ENCODE measurements at regions not wholly inside any gene's neighbourhood (a gene's known extent, or its start where the extent isn't known, plus 50 kb on each side); places are given as distances from the start of the nearest gene placed in this dataset.
"Not testable (repeated sequence)": the region's sequence is repeated elsewhere in the genome, so short reads cannot be mapped to it uniquely, and the experiment has no call there.

DNA sequence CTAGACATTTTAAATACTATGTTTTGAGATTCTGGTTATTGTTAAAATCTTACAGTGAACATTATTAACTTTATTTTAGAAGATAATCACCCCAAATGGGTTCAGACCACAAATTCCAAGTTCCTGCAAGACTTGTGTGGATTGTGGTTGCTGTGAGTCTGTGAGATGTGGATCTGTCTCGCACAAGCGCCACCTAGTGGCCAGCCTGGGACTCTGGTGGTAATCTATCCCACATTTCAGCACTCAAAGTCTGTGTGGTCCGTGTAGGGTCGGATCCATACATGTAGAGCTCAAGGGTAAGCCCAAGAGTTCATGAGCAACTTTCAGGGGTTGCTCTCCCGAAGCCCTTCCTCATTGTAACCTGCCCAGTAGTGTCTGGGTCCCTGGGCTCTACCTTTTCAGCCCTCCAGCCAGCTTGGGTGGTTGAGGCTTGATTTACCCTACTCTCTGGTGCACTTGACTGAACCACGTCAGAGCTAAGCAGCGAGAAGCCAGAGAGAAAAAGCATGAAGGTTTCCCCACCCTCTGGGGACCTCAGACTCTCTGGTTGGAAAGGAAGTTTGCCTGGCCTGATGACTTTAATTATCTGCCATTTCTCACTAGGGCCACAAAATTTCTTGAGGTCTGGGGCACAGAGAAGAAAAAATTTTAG, 129.2 kb downstream of the ARHGAP11B start:
- H3K4me3 ChIP-seq (ENCODE audit: low read depth, low read length), result not testable (repeated sequence)

DNA sequence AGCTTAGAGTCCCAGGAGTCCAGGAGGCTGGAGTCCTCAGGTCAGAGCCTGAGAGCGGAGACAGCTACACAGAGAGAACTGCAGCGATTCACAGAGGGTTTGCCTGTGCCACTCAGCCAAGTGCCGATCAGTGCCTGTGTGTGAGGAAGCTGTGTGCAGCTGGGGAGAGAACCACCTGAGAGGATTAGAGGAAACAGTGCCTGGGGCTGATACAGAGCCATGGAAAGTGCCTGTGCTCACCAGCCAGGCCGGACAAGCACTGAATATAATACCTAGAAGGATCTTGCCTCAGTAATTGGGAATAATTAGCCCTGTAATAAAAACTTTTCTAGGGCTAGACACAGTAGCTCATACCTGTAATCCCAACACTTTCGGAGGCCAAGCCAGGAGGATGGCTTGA, 134.7 kb downstream of the ARHGAP11B start:
- H3K4me3 ChIP-seq (ENCODE audit: low read depth, low read length), result not testable (repeated sequence)

DNA sequence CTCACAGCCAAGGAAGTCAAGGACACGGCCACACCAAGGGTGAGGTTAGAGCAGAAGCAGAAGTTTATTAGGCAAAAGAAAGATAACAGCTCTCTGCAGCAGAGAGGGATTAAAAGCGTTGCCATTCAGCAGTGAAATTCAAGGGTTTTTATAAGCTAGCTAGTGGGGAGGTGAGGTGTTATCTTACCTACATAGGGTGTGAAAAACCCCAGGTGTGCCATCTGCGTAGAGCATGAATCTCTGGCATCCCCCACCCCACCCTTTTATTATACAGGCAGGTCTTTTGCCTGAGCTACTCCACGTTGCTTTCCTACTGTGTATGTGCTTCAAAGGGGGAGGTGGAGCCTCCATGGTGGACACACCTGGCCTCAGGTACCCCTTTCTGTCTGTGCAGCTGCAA, 135.4 kb downstream of the ARHGAP11B start:
- not testable (repeated sequence) for H3K4me3 ChIP-seq (ENCODE audit: low read depth, low read length)

DNA sequence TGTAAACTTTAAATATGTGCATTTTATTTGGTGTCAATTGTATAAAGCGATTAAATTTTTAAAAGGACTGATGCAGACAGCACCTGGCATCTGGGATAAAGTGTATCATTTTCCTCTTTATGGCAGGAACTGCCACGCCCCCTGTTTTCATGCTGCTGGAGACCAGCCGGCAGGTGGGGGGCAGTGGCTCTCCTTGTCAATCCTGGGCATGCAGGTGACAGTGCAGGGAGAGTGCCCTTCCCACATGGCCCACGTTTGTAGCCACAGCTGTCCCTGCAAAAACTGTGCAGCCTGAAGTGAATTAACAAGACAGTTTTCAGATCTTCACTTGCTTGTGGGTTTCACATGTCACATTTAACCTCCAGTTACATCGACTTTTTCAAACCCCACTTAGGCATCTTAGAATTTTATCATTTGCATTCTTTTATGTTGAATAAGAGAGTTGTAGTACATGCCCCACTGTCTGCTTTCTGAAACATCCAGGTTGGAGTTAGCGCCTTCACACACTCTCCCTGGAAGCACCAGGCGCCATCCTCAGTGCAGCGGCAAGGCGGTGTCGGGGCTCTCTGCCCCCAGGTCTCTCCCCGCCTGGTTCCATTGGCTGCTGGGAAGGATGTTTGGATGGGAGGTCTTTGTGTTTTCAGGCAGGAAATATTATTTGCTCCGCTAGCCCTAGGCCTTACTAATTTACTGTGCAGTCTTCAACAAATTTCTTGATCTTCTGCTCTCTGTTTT, 134.2 kb upstream of the FAN1 start:
- not testable (repeated sequence) for H3K4me3 ChIP-seq (ENCODE audit: low read depth, low read length)

DNA sequence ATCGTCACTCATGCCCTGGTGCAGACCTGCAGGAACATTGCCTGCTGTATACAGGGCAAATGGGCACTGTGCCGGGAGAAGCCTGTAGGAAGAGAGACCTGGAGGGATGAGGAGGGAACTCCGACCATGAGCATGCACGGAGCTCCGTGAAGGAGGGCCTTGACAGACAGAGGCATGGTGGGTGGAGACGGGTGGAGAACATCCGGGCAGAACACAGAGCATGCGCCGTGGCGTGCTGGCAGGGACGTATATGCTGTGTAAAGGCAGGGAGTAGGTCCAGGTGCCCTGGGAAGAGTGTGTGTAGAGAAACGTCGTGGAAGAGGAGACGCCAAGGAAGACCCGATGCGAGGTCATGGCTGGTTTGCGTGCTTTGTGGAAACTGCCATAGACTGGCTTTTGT, 133.0 kb upstream of the FAN1 start:
- TF ChIP-seq, protein P1, sequence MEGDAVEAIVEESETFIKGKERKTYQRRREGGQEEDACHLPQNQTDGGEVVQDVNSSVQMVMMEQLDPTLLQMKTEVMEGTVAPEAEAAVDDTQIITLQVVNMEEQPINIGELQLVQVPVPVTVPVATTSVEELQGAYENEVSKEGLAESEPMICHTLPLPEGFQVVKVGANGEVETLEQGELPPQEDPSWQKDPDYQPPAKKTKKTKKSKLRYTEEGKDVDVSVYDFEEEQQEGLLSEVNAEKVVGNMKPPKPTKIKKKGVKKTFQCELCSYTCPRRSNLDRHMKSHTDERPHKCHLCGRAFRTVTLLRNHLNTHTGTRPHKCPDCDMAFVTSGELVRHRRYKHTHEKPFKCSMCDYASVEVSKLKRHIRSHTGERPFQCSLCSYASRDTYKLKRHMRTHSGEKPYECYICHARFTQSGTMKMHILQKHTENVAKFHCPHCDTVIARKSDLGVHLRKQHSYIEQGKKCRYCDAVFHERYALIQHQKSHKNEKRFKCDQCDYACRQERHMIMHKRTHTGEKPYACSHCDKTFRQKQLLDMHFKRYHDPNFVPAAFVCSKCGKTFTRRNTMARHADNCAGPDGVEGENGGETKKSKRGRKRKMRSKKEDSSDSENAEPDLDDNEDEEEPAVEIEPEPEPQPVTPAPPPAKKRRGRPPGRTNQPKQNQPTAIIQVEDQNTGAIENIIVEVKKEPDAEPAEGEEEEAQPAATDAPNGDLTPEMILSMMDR (IDR thresholded peaks at IDR 0.05; ENCODE audit: low read depth, low read length), result no peak
- H3K4me3 ChIP-seq (ENCODE audit: low read depth, low read length), result no peak overlapping the region

DNA sequence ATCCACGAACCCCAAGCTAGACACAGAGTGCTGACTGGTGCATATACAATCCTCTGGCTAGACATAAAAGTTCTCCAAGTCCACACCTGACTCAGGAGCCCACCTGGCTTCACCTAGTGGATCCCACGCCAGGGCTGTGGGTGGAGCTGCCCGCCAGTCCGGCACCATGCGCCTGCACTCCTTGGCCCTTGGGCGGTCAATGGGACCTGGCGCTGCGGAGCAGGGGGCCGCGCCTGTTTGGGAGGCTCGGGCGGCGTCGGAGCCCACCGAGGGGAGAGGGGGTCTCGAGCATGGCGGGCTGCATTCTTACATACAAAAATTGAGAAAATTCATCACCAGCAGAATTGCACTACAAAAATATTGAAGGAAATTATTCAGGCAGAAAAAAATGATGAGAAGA, 120.7 kb upstream of the FAN1 start:
- TF ChIP-seq, protein P1 (IDR thresholded peaks at IDR 0.05; ENCODE audit: low read depth, low read length), result no peak
- no peak overlapping the region for H3K4me3 ChIP-seq (ENCODE audit: low read depth, low read length)

DNA sequence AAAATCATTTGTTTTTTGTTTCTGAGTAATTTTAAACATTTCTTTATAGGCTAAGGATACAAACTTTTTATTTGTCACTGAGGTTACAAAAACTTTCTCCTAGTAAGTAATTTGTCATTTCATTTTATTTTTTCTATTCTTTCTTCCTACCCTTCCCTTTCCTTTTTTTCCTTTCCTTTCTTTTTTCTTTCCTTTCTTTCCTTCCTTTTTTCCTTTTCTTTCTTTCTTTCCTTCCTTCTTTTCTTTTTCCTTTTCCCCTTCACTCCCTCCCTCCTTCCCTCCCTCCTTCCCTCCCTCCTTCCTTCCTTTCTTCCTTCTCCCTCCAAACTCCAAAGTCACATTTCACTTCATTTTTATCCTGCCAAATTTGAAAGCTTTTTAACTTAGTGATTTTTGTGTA, 115.1 kb upstream of the FAN1 start:
- TF ChIP-seq, protein P1 (IDR thresholded peaks at IDR 0.05; ENCODE audit: low read depth, low read length), result no peak
- no peak overlapping the region for H3K4me3 ChIP-seq (ENCODE audit: low read depth, low read length)

DNA sequence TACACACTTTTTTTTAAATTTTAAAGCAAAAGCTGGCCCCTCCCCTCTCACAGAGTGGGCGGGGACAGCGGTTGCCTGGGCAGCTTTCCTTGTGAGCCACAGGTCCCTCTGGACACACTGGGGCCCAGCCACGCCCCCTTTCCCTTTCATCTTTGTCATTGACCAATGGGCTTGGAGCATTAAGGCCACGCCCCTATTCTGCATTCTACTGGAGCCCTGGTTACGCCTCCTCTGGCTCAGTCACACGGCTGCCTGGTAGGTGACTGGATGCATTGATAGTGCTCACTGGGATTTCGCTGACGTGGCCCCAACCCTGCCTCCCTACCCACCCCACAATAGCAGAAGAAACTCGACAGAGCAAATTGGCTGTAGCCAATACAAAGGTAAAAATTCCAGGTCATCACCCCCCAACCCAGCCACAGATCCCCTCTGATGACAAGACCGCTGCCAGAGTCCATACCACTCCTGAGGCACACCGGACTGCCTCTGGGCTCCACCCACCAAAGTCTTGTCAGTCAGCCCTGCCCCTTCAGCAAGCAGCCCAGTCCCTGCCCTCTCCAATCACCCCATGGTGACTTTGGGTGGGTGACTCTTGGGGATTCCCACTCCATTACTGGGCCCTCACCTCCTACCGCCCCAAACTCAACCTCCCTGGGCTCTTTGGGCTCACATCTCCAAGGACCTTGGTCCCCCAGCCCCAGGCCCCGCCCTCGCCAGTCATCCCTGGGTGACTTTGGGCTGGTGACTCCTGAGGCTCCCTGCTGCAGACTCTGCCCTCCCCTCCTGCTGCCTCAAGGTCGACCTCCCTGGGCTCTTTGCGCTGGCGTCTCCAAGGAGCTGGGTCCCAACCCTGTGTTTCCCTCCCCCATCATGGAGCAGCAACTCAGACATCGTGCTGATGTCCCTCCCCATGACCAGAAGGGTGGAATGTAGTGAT, 112.2 kb upstream of the FAN1 start:
- TF ChIP-seq, protein P1 (IDR thresholded peaks at IDR 0.05; ENCODE audit: low read depth, low read length), result no peak
- H3K4me3 ChIP-seq (ENCODE audit: low read depth, low read length), result no peak overlapping the region

DNA sequence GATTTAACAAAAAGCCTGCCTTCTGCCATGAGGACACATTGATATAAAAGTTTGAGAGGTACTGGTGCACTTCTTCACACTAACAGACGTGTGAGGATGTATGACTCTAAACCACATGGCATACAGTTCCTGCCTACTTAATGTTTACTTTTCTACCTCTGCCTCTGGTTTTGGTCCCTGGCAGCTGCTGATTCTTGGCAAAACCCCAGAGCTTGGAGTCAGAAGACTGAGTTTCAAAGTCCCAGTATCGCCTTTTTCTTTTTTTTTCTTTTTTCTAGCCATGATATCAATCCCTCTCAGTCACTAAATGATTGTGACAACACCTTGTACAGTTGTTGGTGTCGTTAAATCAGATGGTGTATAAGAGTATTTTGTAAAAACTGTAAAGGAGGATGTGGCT, 110.9 kb upstream of the FAN1 start:
- not testable (repeated sequence) for H3K4me3 ChIP-seq (ENCODE audit: low read depth, low read length)

DNA sequence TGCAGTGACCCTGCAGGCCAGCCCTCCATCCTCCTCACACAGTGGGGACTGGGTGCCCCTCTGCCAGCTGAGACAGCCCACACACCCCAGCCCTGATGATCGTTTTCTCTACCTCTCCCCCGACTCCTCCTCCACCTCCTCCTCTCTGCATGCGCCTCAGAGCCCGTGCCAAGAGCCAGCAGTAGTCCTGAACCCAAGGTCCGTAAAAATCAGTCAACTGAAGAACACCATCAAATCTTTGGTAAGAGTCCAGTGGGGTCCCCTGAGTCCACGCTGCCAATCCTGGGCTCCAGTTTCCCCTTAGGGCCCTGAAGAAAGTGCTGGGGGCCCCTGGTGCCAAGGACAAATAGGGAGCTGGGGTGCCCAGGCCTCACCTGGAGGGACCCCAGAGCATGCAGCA, 109.3 kb upstream of the FAN1 start:
- TF ChIP-seq, protein P1 (IDR thresholded peaks at IDR 0.05; ENCODE audit: low read depth, low read length), result no peak
- H3K4me3 ChIP-seq (ENCODE audit: low read depth, low read length), result no peak overlapping the region

DNA sequence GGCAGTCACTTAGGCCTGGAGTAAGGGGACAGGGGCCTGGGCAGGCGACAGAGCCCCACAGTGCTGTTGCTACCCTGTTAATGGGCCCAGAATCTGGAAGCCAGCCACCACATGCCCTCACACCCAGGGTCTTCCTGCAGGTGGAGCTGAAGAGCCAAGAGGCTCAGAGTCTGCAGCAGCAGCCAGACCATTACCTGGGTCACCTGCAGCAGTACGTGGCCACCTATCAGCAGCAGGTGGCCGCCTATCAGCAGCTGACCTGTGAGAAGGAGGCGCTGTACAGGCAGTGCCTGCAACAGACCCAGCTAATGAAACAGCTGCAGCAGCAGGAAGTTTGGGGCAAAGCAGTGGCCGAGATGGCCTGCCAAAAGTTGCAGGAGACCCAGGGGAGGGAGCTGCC, 104.2 kb upstream of the FAN1 start:
- not testable (repeated sequence) for H3K4me3 ChIP-seq (ENCODE audit: low read depth, low read length)
